Keratinocyte (primary cell): ENCODE measurements at regions not wholly inside any gene's neighbourhood (a gene's known extent, or its start where the extent isn't known, plus 50 kb on each side); places are given as distances from the start of the nearest gene placed in this dataset.

ENCODE experiments used
- DNase-seq: peaks from one replicate; pipeline ENCODE4 v3.0.0-alpha.2; 2011; ENCODE audit warnings: low read depth, missing footprints, low spot score
- FAIRE-seq: peaks from 2 replicates; lab custom pipeline; 2011; peaks lifted over from hg19 to GRCh38; lab: Jason Lieb, UNC
- H2AFZ ChIP-seq: 2 replicates; pipeline ENCODE4 v1.6.0; 2012; ENCODE audit warnings: low read length, control low read depth, inconsistent platforms; ENCODE audit not compliant: control insufficient read depth
- H3K27ac ChIP-seq: 2 replicates; pipeline ENCODE4 v1.5.1; 2011; ENCODE audit warnings: low read length; ENCODE audit not compliant: control insufficient read depth, insufficient read depth
- H3K27me3 ChIP-seq: 3 replicates; pipeline ENCODE4 v1.6.0; 2011; ENCODE audit warnings: low read length; ENCODE audit not compliant: control insufficient read depth, insufficient read depth; ENCODE audit errors: extremely low read depth
- H3K36me3 ChIP-seq, 2 experiments: 2 replicates in 1 of 2; 3 replicates in 1 of 2; pipeline ENCODE4 v1.5.1; 2011; ENCODE audit warnings: low read length in 2 of 2, mild to moderate bottlenecking in 1 of 2; ENCODE audit not compliant: control insufficient read depth in 2 of 2, insufficient read depth in 2 of 2; ENCODE audit errors: extremely low read depth in 1 of 2
- H3K4me1 ChIP-seq: 3 replicates; pipeline ENCODE4 v1.5.1; 2011; ENCODE audit warnings: low read length; ENCODE audit not compliant: control insufficient read depth, insufficient read depth; ENCODE audit errors: extremely low read depth
- H3K4me2 ChIP-seq: 3 replicates; pipeline ENCODE4 v1.6.0; 2011; ENCODE audit warnings: low read depth, low read length; ENCODE audit not compliant: control insufficient read depth, insufficient read depth; ENCODE audit errors: extremely low read depth
- H3K4me3 ChIP-seq, 3 experiments: fragments of 200-600 bp in 1 of 3; sonication (generic) in 1 of 3; 2 replicates in 2 of 3; 3 replicates in 1 of 3; pipeline ENCODE4 v1.5.1; 2011 to 2016; ENCODE audit warnings: low read length in 3 of 3, mild to moderate bottlenecking in 3 of 3, control low read depth in 2 of 3, inconsistent platforms in 1 of 3, low read depth in 1 of 3, mixed read lengths in 1 of 3, mixed run types in 1 of 3, moderate library complexity in 1 of 3; ENCODE audit not compliant: control insufficient read depth in 2 of 3, insufficient read depth in 2 of 3; ENCODE audit errors: extremely low read depth in 1 of 3
- H3K79me2 ChIP-seq: 2 replicates; pipeline ENCODE4 v1.6.0; 2012; ENCODE audit warnings: low read length; ENCODE audit not compliant: control insufficient read depth, insufficient read depth
- H3K9ac ChIP-seq: 3 replicates; pipeline ENCODE4 v1.6.0; 2011; ENCODE audit warnings: low read length; ENCODE audit not compliant: control insufficient read depth, insufficient read depth; ENCODE audit errors: extremely low read depth
- H3K9me1 ChIP-seq: 3 replicates; pipeline ENCODE4 v1.6.0; 2011; ENCODE audit warnings: low read length; ENCODE audit not compliant: control insufficient read depth, insufficient read depth; ENCODE audit errors: extremely low read depth
- H3K9me3 ChIP-seq: 2 replicates; pipeline ENCODE4 v1.5.1; 2012; ENCODE audit warnings: low read depth, low read length; ENCODE audit not compliant: control insufficient read depth
- H4K20me1 ChIP-seq: 3 replicates; pipeline ENCODE4 v1.6.0; 2011; ENCODE audit warnings: low read length; ENCODE audit not compliant: control insufficient read depth, insufficient read depth; ENCODE audit errors: extremely low read depth
- EZH2 ChIP-seq: IDR thresholded peaks from one replicate; pipeline ENCODE4 v1.6.1; 2012; ENCODE audit warnings: inconsistent platforms, mild to moderate bottlenecking, low read length, moderate library complexity
- dilution Hi-C: fragments of 300-500 bp; cut with MboI; formaldehyde crosslinking; loops from one replicate; pipeline ENCODE4 v1.7.0; 2020; ENCODE audit warnings: low sequenced_read_pairs; ENCODE audit not compliant: extremely low pct_ligation_motif_present
- TF ChIP-seq, protein P1 (sequence below), 3 experiments: IDR thresholded peaks in 1 of 3; conservative IDR thresholded peaks in 1 of 3; optimal IDR thresholded peaks in 1 of 3; 2 replicates in 2 of 3; 3 replicates in 1 of 3; pipeline versions ENCODE3 to v1.5.1; 2011; ENCODE audit warnings: low read length in 3 of 3, mild to moderate bottlenecking in 3 of 3, moderate library complexity in 2 of 3, control low read depth in 1 of 3, inconsistent platforms in 1 of 3; ENCODE audit not compliant: insufficient read depth in 2 of 3; ENCODE audit errors: extremely low read depth in 1 of 3

DNA sequence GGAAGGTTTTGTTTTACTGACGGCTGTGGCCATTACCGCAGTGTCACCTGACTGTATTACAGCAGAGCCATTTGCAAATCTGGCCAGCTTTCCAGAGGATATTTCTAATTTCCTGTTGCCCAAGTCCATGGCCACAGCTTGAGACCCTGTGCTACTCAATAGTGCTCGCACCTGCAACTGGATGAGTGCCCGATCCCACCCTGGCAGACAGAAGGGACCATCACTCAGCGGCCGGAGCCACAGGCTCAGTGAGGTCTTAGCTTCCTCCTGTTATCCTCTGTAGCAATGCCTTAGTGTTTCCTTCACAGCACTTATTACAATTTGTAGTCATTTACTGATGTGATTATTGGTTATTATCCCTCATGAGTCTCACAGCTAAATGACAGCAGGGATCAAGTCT is 184.8 kb downstream of the LRRN1 start:
- Histone ChIP-seq H3K27me3 (no peaks in the 10 kb centered on the region), H4K20me1 (no peaks in the 10 kb centered on the region), H2AFZ (no peak overlapping the region), H3K27ac (no peak overlapping the region), H3K9ac (no peak overlapping the region), H3K36me3 (no peaks in the 10 kb centered on the region), H3K4me2 (no peak overlapping the region), H3K9me3 (no peaks in the 10 kb centered on the region), H3K4me3 (no peak overlapping the region), H3K9me1 (no peaks in the 10 kb centered on the region), H3K79me2 (no peaks in the 10 kb centered on the region), H3K4me1 (no peaks in the 10 kb centered on the region)
- dilution Hi-C loops, result no loop called here
- no peak for TF ChIP-seq EZH2
- TF ChIP-seq, protein P1, sequence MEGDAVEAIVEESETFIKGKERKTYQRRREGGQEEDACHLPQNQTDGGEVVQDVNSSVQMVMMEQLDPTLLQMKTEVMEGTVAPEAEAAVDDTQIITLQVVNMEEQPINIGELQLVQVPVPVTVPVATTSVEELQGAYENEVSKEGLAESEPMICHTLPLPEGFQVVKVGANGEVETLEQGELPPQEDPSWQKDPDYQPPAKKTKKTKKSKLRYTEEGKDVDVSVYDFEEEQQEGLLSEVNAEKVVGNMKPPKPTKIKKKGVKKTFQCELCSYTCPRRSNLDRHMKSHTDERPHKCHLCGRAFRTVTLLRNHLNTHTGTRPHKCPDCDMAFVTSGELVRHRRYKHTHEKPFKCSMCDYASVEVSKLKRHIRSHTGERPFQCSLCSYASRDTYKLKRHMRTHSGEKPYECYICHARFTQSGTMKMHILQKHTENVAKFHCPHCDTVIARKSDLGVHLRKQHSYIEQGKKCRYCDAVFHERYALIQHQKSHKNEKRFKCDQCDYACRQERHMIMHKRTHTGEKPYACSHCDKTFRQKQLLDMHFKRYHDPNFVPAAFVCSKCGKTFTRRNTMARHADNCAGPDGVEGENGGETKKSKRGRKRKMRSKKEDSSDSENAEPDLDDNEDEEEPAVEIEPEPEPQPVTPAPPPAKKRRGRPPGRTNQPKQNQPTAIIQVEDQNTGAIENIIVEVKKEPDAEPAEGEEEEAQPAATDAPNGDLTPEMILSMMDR (optimal IDR thresholded peaks at IDR 0.05 in 1 of 3, IDR thresholded peaks at IDR 0.05 in 1 of 3, conservative IDR thresholded peaks at IDR 0.05 in 1 of 3; ENCODE audit: extremely low read depth in 1 of 3, insufficient read depth in 2 of 3, low read length in 3 of 3), result no peak
- FAIRE-seq, result no peak
- no peak for DNase-seq

DNA sequence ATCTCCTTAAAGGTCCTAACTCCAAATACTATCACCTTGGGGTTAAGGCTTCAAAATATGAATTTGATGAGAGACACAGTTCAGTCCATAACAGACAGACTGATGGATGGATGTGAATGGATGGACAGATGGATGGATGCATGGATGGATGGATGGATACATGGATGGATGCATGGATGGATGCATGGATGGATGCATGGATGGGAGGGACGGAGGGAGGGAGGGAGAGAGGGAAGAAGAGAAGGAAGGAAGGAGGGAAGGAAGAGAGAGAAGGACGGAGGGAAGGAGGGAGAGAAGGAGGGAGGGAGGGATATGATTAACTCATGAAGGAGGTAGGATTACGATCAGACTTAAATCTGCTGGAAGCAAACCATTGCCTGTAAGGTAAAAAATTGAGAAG is 192.4 kb downstream of the LRRN1 start:
- no peak overlapping the region for H3K9ac ChIP-seq
- TF ChIP-seq, protein P1 (optimal IDR thresholded peaks at IDR 0.05 in 1 of 3, IDR thresholded peaks at IDR 0.05 in 1 of 3, conservative IDR thresholded peaks at IDR 0.05 in 1 of 3; ENCODE audit: extremely low read depth in 1 of 3, insufficient read depth in 2 of 3, low read length in 3 of 3), result no peak
- TF ChIP-seq EZH2, result no peak
- no peaks in the 10 kb centered on the region for H3K79me2 ChIP-seq
- H3K4me3 ChIP-seq, result no peak overlapping the region
- H3K4me2 ChIP-seq, result no peak overlapping the region
- no peaks in the 10 kb centered on the region for H3K4me1 ChIP-seq
- no peaks in the 10 kb centered on the region for H3K9me3 ChIP-seq
- no peaks in the 10 kb centered on the region for H4K20me1 ChIP-seq
- H2AFZ ChIP-seq, result no peak overlapping the region
- H3K27me3 ChIP-seq, result no peaks in the 10 kb centered on the region
- dilution Hi-C loops, result no loop called here
- no peaks in the 10 kb centered on the region for H3K36me3 ChIP-seq
- H3K27ac ChIP-seq, result no peak overlapping the region
- no peaks in the 10 kb centered on the region for H3K9me1 ChIP-seq
- DNase-seq (no peak), FAIRE-seq (no peak)
